Activated CD8-positive, alpha-beta T cell treated with anti-CD3 and anti-CD28 coated beads, Interleukin-2, amount 10 ng/mL, durations not matched to agents 7 days and 5 days (primary cell): ENCODE measurements at regions not wholly inside any gene's neighbourhood (a gene's known extent, or its start where the extent isn't known, plus 50 kb on each side); places are given as distances from the start of the nearest gene placed in this dataset.

Source experiments
- ATAC-seq: fragments of 150-1000 bp; cut with Tn5 transposase; one replicate; pipeline ENCODE4 v1.10.0; 2021; ENCODE audit warnings: moderate library complexity
- CTCF ChIA-PET: fragments of 350-600 bp; sonication (Branson Sonifier 250); formaldehyde crosslinking; loops from one replicate; lab custom pipeline; 2021; ENCODE audit warnings: antibody characterized with exemption; lab: Charles Lee
- POLR2A ChIA-PET: fragments of 350-600 bp; sonication (Branson Sonifier 250); formaldehyde crosslinking; loops from one replicate; lab custom pipeline; 2021; ENCODE audit warnings: antibody characterized with exemption; lab: Charles Lee
- DNase-seq: peaks from one replicate; pipeline ENCODE4 v3.0.0-alpha.2; 2020
- H3K27ac Mint-ChIP-seq: one replicate; pipeline ENCODE4 v1.8.0; 2021; ENCODE audit warnings: mild to moderate bottlenecking, mixed read lengths
- H3K27me3 Mint-ChIP-seq: one replicate; pipeline ENCODE4 v1.8.0; 2021; ENCODE audit warnings: low read depth, mixed read lengths
- H3K36me3 Mint-ChIP-seq: one replicate; pipeline ENCODE4 v1.8.0; 2021; ENCODE audit warnings: low read depth, mixed read lengths
- H3K4me1 Mint-ChIP-seq: one replicate; pipeline ENCODE4 v1.8.0; 2021; ENCODE audit warnings: low read depth, mixed read lengths
- H3K4me3 Mint-ChIP-seq: one replicate; pipeline ENCODE4 v1.8.0; 2021; ENCODE audit warnings: mild to moderate bottlenecking, mixed read lengths
- H3K9me3 Mint-ChIP-seq: one replicate; pipeline ENCODE4 v1.8.0; 2022; ENCODE audit warnings: mixed read lengths; ENCODE audit not compliant: insufficient read depth

- no peak overlapping the region for H3K4me3 Mint-ChIP-seq
- CTCF ChIA-PET: no interaction called here
- no peak overlapping the region for H3K27ac Mint-ChIP-seq
- H3K4me1 Mint-ChIP-seq: no peaks in the 10 kb centered on the region
- no peaks in the 10 kb centered on the region for H3K36me3 Mint-ChIP-seq
- DNase-seq (no peak), ATAC-seq (no peak)
- peaks cover 10% of the 10 kb centered on the region for H3K9me3 Mint-ChIP-seq
- POLR2A ChIA-PET: no interaction called here
- no peaks in the 10 kb centered on the region for H3K27me3 Mint-ChIP-seq
Measured at GRCh38 chr5:105304859-105305258, 1742.3 kb upstream of the NUDT12 start.

DNA sequence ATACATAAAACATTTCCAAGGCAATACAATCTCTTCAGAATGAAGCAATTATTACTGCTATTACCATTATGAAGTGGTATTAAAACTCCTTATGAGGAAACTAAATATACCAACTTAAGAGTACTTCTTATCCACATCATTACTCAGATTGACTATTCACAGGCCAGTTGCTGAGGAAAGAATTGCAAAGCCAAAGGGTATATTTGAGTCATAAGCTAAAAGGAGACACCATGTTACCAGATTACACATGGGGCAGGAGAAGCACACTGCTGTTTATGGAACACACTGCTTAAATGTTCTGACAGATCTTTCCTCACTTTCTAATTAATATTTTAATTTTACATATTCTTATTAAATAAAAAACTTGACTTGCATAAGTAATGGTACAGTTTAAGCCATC lies 1726.4 kb upstream of the NUDT12 start:
- ChIA-PET CTCF (no interaction called here), POLR2A (no interaction called here)
- H3K9me3 Mint-ChIP-seq: peaks cover 6% of the 10 kb centered on the region
- no peaks in the 10 kb centered on the region for H3K4me1 Mint-ChIP-seq
- H3K4me3 Mint-ChIP-seq: no peak overlapping the region
- no peak for DNase-seq
- no peak for ATAC-seq
- no peaks in the 10 kb centered on the region for H3K27me3 Mint-ChIP-seq
- no peaks in the 10 kb centered on the region for H3K36me3 Mint-ChIP-seq
- no peak overlapping the region for H3K27ac Mint-ChIP-seq

- CTCF ChIA-PET: no interaction called here
- no peak overlapping the region for H3K4me3 Mint-ChIP-seq
- no peak for DNase-seq
- H3K36me3 Mint-ChIP-seq: no peaks in the 10 kb centered on the region
- no peaks in the 10 kb centered on the region for H3K9me3 Mint-ChIP-seq
- no peak for ATAC-seq
- POLR2A ChIA-PET: no interaction called here
- H3K27me3 Mint-ChIP-seq: no peaks in the 10 kb centered on the region
- no peaks in the 10 kb centered on the region for H3K4me1 Mint-ChIP-seq
- no peak overlapping the region for H3K27ac Mint-ChIP-seq
Measured at GRCh38 chr5:105283134-105283533, 1720.5 kb upstream of the NUDT12 start.

DNA sequence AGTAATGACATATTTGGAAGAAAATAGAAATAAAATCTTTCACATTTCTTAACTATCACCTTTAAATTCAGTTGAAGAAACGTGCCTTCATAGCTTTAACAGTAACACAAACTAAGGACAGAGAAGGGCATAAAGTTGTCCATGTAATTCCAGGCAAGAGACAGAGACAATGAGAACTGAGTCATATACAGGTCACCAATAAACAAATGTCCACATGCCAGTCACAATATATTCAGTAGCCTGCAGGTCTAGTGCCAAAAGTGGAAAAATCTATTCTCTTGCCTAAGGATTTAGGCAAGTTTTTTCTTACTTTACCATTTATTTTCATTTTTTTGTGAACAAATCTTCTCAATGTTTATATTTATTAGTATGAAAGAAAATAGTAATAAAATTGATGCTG lies 1711.5 kb upstream of the NUDT12 start:
- CTCF ChIA-PET: no interaction called here
- Mint-ChIP-seq H3K36me3 (no peaks in the 10 kb centered on the region), H3K4me1 (no peaks in the 10 kb centered on the region), H3K27ac (no peak overlapping the region), H3K9me3 (peaks cover 19% of the 10 kb centered on the region), H3K27me3 (no peaks in the 10 kb centered on the region), H3K4me3 (no peak overlapping the region)
- ATAC-seq (no peak), DNase-seq (no peak)
- POLR2A ChIA-PET: no interaction called here

DNA sequence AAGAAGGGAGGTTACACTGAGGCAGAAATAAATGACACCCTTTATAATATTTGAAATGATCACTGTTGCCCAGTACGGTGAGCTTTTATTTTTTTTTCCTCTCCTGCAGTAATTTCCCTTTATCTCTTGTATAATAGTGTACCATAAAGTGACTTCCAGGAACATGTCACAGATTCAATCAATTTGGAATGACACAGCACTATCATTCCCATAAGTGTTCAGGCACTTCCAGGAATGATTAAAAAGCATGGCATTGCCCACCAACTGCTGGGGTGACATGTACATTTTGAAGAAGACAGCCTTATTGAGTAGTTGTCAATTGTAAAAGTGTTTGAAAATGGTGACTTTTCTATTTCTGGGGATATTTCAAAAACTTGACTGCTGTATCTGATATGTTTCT lies 1700.9 kb upstream of the NUDT12 start:
- Mint-ChIP-seq H3K9me3 (peaks cover 27% of the 10 kb centered on the region), H3K4me3 (no peak overlapping the region), H3K27me3 (no peaks in the 10 kb centered on the region), H3K36me3 (no peaks in the 10 kb centered on the region), H3K4me1 (no peaks in the 10 kb centered on the region), H3K27ac (no peak overlapping the region)
- DNase-seq (no peak), ATAC-seq (no peak)
- ChIA-PET CTCF (no interaction called here), POLR2A (no interaction called here)

DNA sequence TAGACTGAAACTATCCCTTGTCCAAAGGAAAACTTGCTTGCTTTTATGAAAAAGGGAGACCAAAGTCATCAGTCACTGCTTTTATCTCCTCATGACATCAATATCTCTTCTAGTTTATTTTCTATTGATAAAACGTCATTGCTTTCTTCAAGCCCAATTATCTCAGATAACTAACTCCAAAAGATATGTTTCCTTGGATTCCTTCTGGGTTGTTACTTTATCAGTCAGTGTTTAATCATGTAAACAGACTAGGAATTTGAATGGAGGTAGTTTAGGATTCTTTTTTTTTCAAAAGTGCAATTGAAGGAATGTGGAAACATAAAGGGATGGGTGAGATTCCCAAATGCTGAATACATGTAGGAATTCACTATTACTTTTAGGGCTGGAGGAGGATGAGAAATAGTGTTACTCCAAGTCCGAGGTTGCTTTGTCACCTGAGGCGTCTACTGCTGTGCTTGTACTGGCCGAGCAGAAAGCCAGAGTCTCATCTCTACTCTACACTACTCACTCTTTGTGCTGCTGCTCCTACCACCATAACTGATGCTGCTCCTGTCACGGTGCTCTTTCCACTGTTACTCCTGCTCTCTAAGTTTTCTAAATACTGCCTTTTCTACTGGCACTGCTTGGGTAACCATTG lies 1697.1 kb upstream of the NUDT12 start:
- no peak overlapping the region for H3K27ac Mint-ChIP-seq
- H3K9me3 Mint-ChIP-seq: peaks cover 12% of the 10 kb centered on the region
- ChIA-PET CTCF (no interaction called here), POLR2A (no interaction called here)
- no peaks in the 10 kb centered on the region for H3K4me1 Mint-ChIP-seq
- DNase-seq (no peak), ATAC-seq (no peak)
- no peaks in the 10 kb centered on the region for H3K27me3 Mint-ChIP-seq
- H3K4me3 Mint-ChIP-seq: no peak overlapping the region
- no peaks in the 10 kb centered on the region for H3K36me3 Mint-ChIP-seq

DNA sequence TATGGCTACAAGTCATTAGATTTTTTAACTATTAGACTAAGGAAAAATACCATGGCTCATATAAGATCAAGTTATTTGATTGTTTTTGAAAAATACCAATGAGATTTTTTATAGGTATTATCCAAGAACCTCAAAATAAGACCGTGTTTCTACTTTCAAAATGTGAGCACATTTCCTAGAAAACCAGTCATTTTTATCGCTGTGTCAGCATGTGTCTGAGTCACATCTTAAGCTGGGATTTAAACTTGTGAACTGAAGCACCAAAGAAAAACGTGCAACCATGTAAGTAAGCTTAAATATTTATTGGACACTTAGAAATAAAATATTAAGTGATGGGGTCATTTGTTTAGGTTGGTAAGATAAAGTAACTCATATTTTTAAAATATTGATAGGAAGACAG lies 1676.0 kb upstream of the NUDT12 start:
- ChIA-PET POLR2A (no interaction called here), CTCF (no interaction called here)
- ATAC-seq (no peak), DNase-seq (no peak)
- Mint-ChIP-seq H3K27me3 (no peaks in the 10 kb centered on the region), H3K4me3 (no peak overlapping the region), H3K4me1 (no peaks in the 10 kb centered on the region), H3K36me3 (no peaks in the 10 kb centered on the region), H3K27ac (no peak overlapping the region), H3K9me3 (peaks cover 7% of the 10 kb centered on the region)

- Mint-ChIP-seq H3K4me1 (no peaks in the 10 kb centered on the region), H3K36me3 (no peaks in the 10 kb centered on the region), H3K9me3 (peaks cover 6% of the 10 kb centered on the region), H3K27me3 (no peaks in the 10 kb centered on the region), H3K27ac (no peak overlapping the region), H3K4me3 (no peak overlapping the region)
- no peak for DNase-seq
- POLR2A ChIA-PET: no interaction called here
- ATAC-seq: no peak
- CTCF ChIA-PET: no interaction called here
Measured at GRCh38 chr5:105230516-105231157, 1668.0 kb upstream of the NUDT12 start.

DNA sequence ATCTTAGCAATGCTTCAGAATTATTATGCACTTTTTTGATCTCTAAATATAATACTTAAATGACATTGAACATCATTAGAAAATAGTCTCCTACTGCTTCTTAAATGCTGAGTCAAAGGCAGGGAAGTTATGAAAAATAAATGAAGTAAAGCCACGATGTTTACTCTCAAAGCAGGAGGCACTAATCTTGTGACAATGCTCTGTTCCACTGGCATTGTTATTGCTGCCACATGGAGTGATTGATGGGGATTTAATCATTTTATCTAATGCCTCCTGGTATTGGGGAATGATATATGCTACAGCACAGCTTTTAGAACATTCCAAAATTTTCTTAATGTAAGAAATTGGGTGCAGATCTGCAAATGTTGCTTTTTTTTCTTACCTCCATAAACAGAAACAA lies 1655.4 kb upstream of the NUDT12 start:
- Mint-ChIP-seq H3K4me3 (no peak overlapping the region), H3K27me3 (no peaks in the 10 kb centered on the region), H3K9me3 (no peaks in the 10 kb centered on the region), H3K4me1 (no peaks in the 10 kb centered on the region), H3K27ac (no peak overlapping the region), H3K36me3 (no peaks in the 10 kb centered on the region)
- no peak for DNase-seq
- ChIA-PET CTCF (no interaction called here), POLR2A (no interaction called here)
- no peak for ATAC-seq

GRCh38 chr5:105213078-105213477 lies 1650.5 kb upstream of the NUDT12 start:
- H3K27ac Mint-ChIP-seq: no peak overlapping the region
- no peaks in the 10 kb centered on the region for H3K27me3 Mint-ChIP-seq
- POLR2A ChIA-PET: no interaction called here
- H3K4me3 Mint-ChIP-seq: no peak overlapping the region
- ATAC-seq (no peak), DNase-seq (no peak)
- no peaks in the 10 kb centered on the region for H3K36me3 Mint-ChIP-seq
- peaks cover 4% of the 10 kb centered on the region for H3K9me3 Mint-ChIP-seq
- no peaks in the 10 kb centered on the region for H3K4me1 Mint-ChIP-seq
- CTCF ChIA-PET: no interaction called here

GRCh38 chr5:105207066-105207465 lies 1644.5 kb upstream of the NUDT12 start:
- Mint-ChIP-seq H3K9me3 (peaks cover 4% of the 10 kb centered on the region), H3K27me3 (no peaks in the 10 kb centered on the region), H3K36me3 (no peaks in the 10 kb centered on the region), H3K4me1 (no peaks in the 10 kb centered on the region), H3K4me3 (no peak overlapping the region), H3K27ac (no peak overlapping the region)
- DNase-seq (no peak), ATAC-seq (no peak)
- ChIA-PET CTCF (no interaction called here), POLR2A (no interaction called here)

DNA sequence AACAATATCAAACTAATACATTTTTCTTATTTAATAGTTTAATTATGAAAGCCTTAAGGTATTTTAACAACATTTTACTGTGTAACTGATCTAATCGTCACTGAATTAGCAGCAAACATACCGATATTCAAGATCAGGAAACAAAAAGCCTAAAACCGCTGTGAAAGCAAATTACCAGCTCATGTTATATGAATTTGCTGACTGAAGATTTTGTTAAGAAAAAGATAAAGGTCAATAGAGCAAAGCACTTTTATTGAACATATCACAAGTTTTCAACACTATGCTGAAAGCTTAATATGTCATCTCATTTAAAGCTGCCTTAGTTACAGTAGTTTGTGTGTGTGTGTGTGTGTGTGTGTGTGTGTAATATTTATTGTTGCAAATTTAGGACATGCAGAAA lies 1634.9 kb upstream of the NUDT12 start:
- ChIA-PET CTCF (no interaction called here), POLR2A (no interaction called here)

GRCh38 chr5:105195765-105196164 lies 1633.2 kb upstream of the NUDT12 start:
- Mint-ChIP-seq H3K9me3 (peaks cover 2% of the 10 kb centered on the region), H3K36me3 (peaks cover 2% of the 10 kb centered on the region), H3K4me1 (no peaks in the 10 kb centered on the region), H3K4me3 (no peak overlapping the region), H3K27ac (no peak overlapping the region), H3K27me3 (no peaks in the 10 kb centered on the region)
- ChIA-PET CTCF (no interaction called here), POLR2A (no interaction called here)
- no peak for DNase-seq
- ATAC-seq: no peak

More for the DNA sequence above, 1634.9 kb upstream of the NUDT12 start:
- no peak for DNase-seq
- Mint-ChIP-seq H3K27ac (no peak overlapping the region), H3K4me1 (no peaks in the 10 kb centered on the region), H3K4me3 (no peak overlapping the region), H3K36me3 (peaks cover 2% of the 10 kb centered on the region), H3K27me3 (no peaks in the 10 kb centered on the region), H3K9me3 (peaks cover 5% of the 10 kb centered on the region)
- ATAC-seq: no peak
